Stimulated activated CD8-positive, alpha-beta memory T cell treated with anti-CD3 and anti-CD28 coated beads, Interleukin-12 subunit alpha, Interleukin-12 subunit beta, amount 100 ng/mL, for 1 hour (primary cell): ENCODE measurements at regions not wholly inside any gene's neighbourhood (a gene's known extent, or its start where the extent isn't known, plus 50 kb on each side); places are given as distances from the start of the nearest gene placed in this dataset.
"Not testable (repeated sequence)": the region's sequence is repeated elsewhere in the genome, so short reads cannot be mapped to it uniquely, and the experiment has no call there.

Experiments used
- DNase-seq: peaks from one replicate; pipeline ENCODE4 v3.0.0-alpha.2; 2020; ENCODE audit warnings: low read depth

GRCh38 chr11:67768001-67768730, 93.7 kb upstream of the ALDH3B2 start:
- DNase-seq: not testable (repeated sequence)

DNA sequence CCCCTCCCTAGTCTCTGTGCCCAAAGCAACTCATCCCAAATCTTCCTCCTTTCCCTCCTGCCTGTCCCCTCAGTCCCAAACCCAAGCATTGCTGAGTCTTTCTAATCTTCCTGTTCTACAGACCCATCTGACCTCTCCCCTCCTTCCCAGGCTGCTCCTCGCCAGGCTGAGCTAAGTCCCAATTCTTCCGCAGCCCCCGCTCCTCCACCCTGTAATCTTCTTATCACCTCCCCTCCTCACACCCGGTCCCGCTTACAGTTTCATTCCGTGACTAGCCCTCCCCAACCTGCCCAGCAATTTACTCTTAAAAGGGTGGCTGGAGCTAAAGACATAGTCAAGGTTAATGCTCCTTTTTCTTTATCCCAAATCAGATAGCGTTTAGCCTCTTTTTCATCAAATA, 86.8 kb upstream of the ALDH3B2 start:
- DNase-seq: not testable (repeated sequence)

GRCh38 chr11:67759321-67759720, 84.9 kb upstream of the ALDH3B2 start:
- DNase-seq: not testable (repeated sequence)

- DNase-seq: not testable (repeated sequence)
Measured at GRCh38 chr11:67758467-67758866, 84.0 kb upstream of the ALDH3B2 start.

- not testable (repeated sequence) for DNase-seq
Measured at GRCh38 chr11:67758009-67758408, 83.6 kb upstream of the ALDH3B2 start.

DNA sequence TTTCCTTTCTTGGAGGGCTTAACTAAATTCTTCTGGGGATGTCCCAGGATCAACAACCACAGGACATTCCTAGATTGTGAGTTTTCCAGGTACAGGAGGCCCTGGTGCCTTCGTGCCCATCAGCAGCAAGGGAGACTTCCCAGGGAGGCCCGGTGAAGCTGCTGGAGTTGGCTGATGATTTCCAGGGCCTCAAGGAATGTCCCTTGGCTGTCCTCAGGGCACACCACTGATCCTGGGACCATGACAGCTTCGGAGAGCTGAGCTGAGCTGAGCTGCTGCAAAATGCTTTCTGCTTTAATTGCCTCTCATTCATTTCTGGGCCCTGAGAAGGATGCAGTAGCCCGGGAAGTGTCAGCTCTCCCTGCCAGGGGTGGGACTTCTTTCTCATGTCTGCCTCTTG, 79.4 kb upstream of the ALDH3B2 start:
- not testable (repeated sequence) for DNase-seq

DNA sequence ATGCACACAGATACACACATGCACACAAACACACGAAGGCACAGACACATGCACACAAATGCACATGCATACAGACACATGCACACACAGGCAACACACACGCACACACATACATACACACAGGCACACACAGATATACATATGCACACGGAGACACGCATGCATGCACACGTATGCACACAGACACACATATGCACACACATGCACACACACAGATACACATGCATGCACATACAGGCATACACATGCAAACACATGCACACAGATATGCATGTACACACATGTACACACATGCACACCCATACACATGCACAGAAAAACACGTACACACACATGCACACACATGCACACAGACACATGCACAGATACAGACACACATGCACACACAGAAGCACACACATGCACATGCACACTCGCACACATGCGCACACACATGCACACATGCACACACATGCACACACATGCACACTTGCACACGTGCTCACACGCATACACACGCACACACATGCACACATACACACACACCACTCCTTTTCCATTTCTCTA, 70.8 kb upstream of the ALDH3B2 start:
- DNase-seq: no peak

GRCh38 chr11:67744231-67744630, 69.8 kb upstream of the ALDH3B2 start:
- DNase-seq: not testable (repeated sequence)

DNA sequence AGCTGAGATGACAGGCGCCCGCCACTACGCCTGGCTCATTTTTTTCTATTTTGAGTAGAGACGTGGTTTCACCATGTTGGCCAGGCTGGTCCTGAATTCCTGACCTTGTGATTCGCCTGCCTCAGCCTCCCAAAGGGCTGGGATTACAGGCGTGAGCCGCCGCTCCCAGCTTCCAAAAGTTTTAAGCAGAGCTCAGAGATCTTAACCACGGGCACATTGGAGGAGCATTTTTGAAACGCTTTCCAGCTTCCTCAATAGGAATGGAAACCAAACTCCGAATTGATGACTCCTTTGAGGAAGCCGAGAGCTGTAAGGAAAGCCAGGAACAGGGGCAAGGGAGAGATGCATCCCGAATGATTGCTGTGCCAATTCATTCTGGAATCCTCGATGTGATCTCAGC, 63.8 kb upstream of the ALDH3B2 start:
- not testable (repeated sequence) for DNase-seq

DNA sequence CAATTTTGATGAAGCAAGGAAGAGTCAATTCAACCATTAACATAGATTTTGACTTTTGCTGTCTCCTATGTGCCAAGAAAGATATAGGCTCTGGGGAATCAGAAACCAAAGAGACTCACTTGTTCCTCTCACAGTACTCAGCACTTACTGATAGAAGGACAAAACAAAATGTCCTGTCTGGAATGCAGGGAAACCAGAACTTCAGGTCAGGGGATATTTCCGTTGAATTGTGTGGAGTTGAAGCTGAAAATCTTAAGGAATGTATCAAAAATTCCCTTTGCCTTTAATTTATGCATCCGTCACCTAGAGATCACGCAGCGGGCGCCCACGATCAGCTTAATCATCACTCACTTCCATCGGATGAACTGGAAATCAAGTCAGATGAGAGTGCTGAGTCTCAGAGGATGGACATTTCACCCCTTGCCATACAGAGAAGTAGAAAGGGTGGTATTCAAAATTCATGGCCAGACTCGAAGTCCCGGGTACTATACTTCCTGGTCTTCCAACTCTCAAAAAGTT, 63.2 kb upstream of the ALDH3B2 start:
- not testable (repeated sequence) for DNase-seq

- DNase-seq: peak; percentile 28
Measured at GRCh38 chr11:67732045-67732787, 57.8 kb upstream of the ALDH3B2 start.

DNA sequence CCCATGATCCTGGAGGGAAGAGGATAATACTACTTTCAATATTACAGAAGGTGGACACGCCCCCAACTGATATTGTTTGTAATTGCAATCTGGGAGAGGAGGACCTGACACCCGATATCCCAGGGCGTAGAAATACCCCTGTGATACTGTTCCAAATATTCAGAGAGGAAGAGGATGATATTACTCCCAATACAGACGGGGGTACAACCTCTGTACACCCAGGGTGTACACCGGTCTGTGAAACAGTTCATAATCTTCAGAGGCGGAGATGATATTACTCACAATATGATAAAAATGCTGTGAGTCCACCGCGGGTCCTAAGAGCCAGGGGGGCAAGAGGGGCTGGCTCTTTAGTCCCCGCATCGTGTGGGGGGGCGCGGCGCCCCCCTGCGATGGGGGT, 57.2 kb upstream of the ALDH3B2 start:
- DNase-seq: no peak

DNA sequence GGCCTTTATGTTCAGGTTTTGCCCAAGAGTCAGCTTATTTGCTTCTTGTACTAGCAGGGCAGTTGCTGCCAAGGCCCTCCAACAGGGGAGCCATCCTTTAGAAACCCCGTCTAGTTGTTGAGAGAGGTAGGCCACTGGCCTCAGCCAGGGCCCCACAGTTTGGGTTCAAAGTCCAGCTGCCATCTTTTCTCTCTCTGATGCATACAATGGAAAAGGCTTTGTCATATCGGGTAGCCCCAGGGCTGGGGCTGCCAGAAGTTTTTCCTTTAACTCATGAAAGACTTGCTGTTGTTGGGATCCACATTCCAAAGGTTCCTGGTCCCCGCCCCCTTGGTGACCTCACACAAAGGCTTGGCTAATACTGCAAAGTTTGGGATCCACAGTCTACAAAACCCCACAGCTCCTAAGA, 53.7 kb upstream of the ALDH3B2 start:
- DNase-seq: not testable (repeated sequence)

- DNase-seq: not testable (repeated sequence)
Measured at GRCh38 chr11:67727066-67728040, 52.9 kb upstream of the ALDH3B2 start.
